Right lobe of liver (tissue), 4 donors: ENCODE measurements at regions not wholly inside any gene's neighbourhood (a gene's known extent, or its start where the extent isn't known, plus 50 kb on each side); places are given as distances from the start of the nearest gene placed in this dataset.

Experiments
- CTCF ChIP-seq, 4 donors: fragments of 200-600 bp in 3 of 4; fragments of 450-650 bp in 1 of 4; IDR thresholded peaks; one replicate each; pipeline versions ENCODE4 v1.5.1 to v1.8.0; 2016 to 2022; ENCODE audit warnings: antibody characterized with exemption in 4 of 4, mild to moderate bottlenecking in 2 of 4
- POLR2A ChIP-seq: fragments of 450-650 bp; IDR thresholded peaks from one replicate; pipeline ENCODE4 v1.6.1; 2017; ENCODE audit warnings: antibody characterized with exemption, mild to moderate bottlenecking
- donor health status: DM: no; HTN: no; CAD: no.
- donor health status: DM: no; HTN: no; CAD: no.
- donor health status: DM: no; HTN: yes; CAD: no.

GRCh38 chr6:139556532-139556931 lies 182.1 kb upstream of the CITED2 start:
- TF ChIP-seq CTCF (IDR thresholded peaks at IDR 0.05) (no peak), POLR2A (no peak)
